Omental fat pad (tissue), 3 donors: ENCODE measurements at regions not wholly inside any gene's neighbourhood (a gene's known extent, or its start where the extent isn't known, plus 50 kb on each side); places are given as distances from the start of the nearest gene placed in this dataset.

Source experiments
- ATAC-seq: fragments of 150-250 bp; one replicate; pipeline ENCODE4 v1.9.1; 2016; ENCODE audit warnings: mild to moderate bottlenecking, moderate library complexity; ENCODE audit not compliant: low FRiP score
- DNase-seq: peaks from one replicate; pipeline ENCODE4 v3.0.0-alpha.2; 2019; ENCODE audit warnings: low spot score
- CTCF ChIP-seq, 3 donors: fragments of 450-650 bp; IDR thresholded peaks; one replicate each; pipeline ENCODE4 v1.5.1; 2016 to 2017; ENCODE audit warnings: antibody characterized with exemption in 3 of 3, mild to moderate bottlenecking in 3 of 3, moderate library complexity in 2 of 3

GRCh38 chr7:13097499-13097898 lies 410.1 kb downstream of the ARL4A start:
- DNase-seq (no peak), ATAC-seq (no peak)
- no peak for TF ChIP-seq CTCF (IDR thresholded peaks at IDR 0.05)

- TF ChIP-seq CTCF (IDR thresholded peaks at IDR 0.05) = no peak
- ATAC-seq = no peak
Measured at GRCh38 chr7:13098161-13098560, 410.7 kb downstream of the ARL4A start.

GRCh38 chr7:13099154-13099795 lies 411.8 kb downstream of the ARL4A start:
- no peak for TF ChIP-seq CTCF (IDR thresholded peaks at IDR 0.05)
- ATAC-seq = no peak
- no peak for DNase-seq

More at GRCh38 chr7:13098161-13098560, 410.7 kb downstream of the ARL4A start:
- DNase-seq = no peak

DNA sequence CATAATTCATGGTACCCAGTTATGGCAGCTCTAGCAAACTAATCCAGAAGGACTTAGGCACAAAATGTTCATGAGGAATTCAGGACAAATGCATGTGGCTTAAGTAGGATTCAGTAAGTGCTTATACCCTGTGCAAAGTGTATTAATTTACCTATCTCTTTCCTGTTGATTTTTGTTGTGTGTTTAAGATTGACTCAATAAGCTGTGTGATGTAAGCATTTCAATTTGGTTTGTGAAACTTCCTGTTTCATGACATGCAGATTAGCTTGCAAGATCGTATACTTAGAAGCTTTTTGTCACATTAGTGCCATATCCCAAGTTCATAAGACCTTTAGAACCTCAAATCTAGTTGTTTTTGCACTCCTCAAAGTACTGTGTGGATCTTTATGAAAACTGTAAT lies 416.7 kb downstream of the ARL4A start:
- no peak for TF ChIP-seq CTCF (IDR thresholded peaks at IDR 0.05)
- ATAC-seq = no peak

GRCh38 chr7:13105209-13105608 lies 417.8 kb downstream of the ARL4A start:
- no peak for DNase-seq
- no peak for TF ChIP-seq CTCF (IDR thresholded peaks at IDR 0.05)
- no peak for ATAC-seq

More for the DNA sequence above, 416.7 kb downstream of the ARL4A start:
- no peak for DNase-seq

DNA sequence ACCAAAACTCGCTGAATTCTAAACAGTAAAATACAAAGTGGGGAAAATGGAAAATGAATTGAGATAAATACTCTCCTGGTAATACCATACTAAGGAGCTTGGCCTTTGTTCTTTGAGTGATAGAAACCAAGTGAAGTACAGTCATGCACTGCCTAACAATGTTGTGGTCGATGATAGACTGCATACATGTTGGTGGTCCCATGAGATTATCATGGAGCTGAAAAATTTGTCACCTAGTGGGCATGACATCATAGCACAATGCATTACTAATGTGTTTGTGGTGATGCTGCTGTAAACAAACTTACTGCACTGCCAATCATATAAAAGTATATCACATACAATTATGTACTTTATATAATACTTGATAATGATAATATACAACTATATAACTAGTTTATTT lies 419.1 kb downstream of the ARL4A start:
- ATAC-seq = no peak
- TF ChIP-seq CTCF (IDR thresholded peaks at IDR 0.05) = no peak
- no peak for DNase-seq

DNA sequence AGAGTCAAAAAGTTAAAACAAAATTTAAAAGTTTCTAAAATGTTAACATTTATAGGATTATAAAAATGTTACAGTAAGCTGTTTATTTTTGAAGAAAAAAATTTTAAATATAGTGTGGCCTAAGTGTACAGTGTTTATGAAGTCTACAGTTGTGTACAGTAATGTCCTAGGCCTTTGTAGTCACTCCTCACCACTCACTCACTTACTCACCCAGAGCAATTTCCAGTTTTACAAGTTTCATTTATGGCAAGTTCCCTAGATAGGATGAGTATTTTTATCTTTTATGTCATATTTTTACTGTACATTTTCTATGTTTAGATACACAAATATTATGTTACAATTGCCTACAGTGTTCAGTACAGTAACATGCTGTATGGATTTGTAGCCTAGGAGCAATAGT lies 419.9 kb downstream of the ARL4A start:
- ATAC-seq (no peak), DNase-seq (no peak)
- TF ChIP-seq CTCF (IDR thresholded peaks at IDR 0.05) = no peak
